ENCODE measurements at regions not wholly inside any gene's neighbourhood (a gene's known extent, or its start where the extent isn't known, plus 50 kb on each side); places are given as distances from the start of the nearest gene placed in this dataset.
A peak's percentile ranks its signal among the peaks of the same experiment; 100 is the strongest.

DNA sequence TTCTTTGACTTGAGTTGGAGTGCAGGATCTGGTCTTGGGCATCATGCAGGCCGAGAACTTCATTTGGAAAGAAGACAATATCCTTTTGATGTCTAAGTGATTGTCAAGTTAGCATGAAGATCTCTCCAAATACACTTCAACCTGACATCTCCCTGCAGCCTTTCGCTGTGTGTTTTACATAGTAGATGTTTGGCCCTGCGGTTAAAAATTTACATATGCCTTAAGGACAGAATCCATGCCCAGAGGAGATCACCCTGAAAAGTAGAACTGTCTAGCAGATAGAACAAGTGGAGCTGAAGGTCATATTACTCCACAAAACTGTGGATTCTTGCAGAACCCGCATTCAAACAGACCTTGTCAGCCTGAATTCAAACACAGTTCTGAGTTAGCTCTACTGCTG lies 409.9 kb downstream of the LPIN1 start:
- Histone ChIP-seq H3K4me1 (ENCODE audit: control insufficient read depth, insufficient read depth, low read length, poor library complexity, severe bottlenecking) (no peaks in the 10 kb centered on the region), H3K27ac (ENCODE audit: insufficient read depth, low read length, poor library complexity, severe bottlenecking) (no peak overlapping the region), H3K4me3 (ENCODE audit: low read depth, low read length) (no peak overlapping the region), H3K27me3 (ENCODE audit: control insufficient read depth, insufficient read depth, low read length) (no peaks in the 10 kb centered on the region), H3K9me3 (ENCODE audit: control insufficient read depth in 2 of 2, low read length in 2 of 2) (no peaks in the 10 kb centered on the region), H3K36me3 (ENCODE audit: control insufficient read depth, insufficient read depth, low read length) (no peaks in the 10 kb centered on the region)
- H3K4me1 Mint-ChIP-seq: peaks cover 0 to 2% (median 0%) of the 10 kb centered on the region in 4 donors
- H3K4me3 Mint-ChIP-seq: no peak overlapping the region
- H3K27ac Mint-ChIP-seq: peak overlapping the region in 1 of 3 donors; percentile 15
- H3K9me3 Mint-ChIP-seq: peaks cover 0 to 4% (median 0%) of the 10 kb centered on the region in 7 donors
- DNase-seq (no peak), ATAC-seq (ENCODE audit: low read depth in 2 of 2) (no peak)
- H3K36me3 Mint-ChIP-seq: peaks cover 4% of the 10 kb centered on the region
- H3K27me3 Mint-ChIP-seq: peaks cover 10% of the 10 kb centered on the region

DNA sequence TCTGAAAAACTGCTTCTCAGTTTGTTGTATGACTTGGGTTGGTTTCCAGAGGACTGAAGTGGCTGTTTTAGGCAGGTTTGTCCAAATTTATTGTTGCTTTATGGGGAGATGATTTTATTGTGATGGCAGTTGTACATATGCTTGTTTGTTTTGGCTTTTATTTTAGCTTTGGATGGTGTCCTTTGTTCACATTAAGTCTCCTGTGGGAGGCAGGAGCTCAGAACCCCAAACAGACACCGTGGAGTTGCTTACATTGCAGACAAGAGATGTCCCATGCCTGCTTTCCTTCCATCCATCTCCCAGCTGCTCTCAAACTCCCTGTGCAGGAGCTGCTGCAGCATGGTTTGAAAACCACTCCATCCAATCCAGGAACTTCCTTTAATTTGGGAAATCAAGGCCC lies 414.7 kb downstream of the LPIN1 start:
- H3K27ac Mint-ChIP-seq: no peak overlapping the region
- no peak overlapping the region for H3K4me3 Mint-ChIP-seq
- H3K4me1 ChIP-seq (ENCODE audit: control insufficient read depth, insufficient read depth, low read length, poor library complexity, severe bottlenecking): no peaks in the 10 kb centered on the region
- peaks cover 14% of the 10 kb centered on the region for H3K36me3 Mint-ChIP-seq
- no peaks in the 10 kb centered on the region for H3K36me3 ChIP-seq (ENCODE audit: control insufficient read depth, insufficient read depth, low read length)
- no peak overlapping the region for H3K4me3 ChIP-seq (ENCODE audit: low read depth, low read length)
- H3K27ac ChIP-seq (ENCODE audit: insufficient read depth, low read length, poor library complexity, severe bottlenecking): no peak overlapping the region
- no peaks in the 10 kb centered on the region for H3K27me3 ChIP-seq (ENCODE audit: control insufficient read depth, insufficient read depth, low read length)
- peaks cover 10% of the 10 kb centered on the region for H3K27me3 Mint-ChIP-seq
- peaks cover 0 to 6% (median 0%) of the 10 kb centered on the region in 4 donors for H3K4me1 Mint-ChIP-seq
- H3K9me3 ChIP-seq (ENCODE audit: control insufficient read depth in 2 of 2, low read length in 2 of 2): no peaks in the 10 kb centered on the region
- no peak for DNase-seq
- ATAC-seq (ENCODE audit: low read depth in 2 of 2): no peak
- peaks cover 0 to 6% (median 0%) of the 10 kb centered on the region in 7 donors for H3K9me3 Mint-ChIP-seq

DNA sequence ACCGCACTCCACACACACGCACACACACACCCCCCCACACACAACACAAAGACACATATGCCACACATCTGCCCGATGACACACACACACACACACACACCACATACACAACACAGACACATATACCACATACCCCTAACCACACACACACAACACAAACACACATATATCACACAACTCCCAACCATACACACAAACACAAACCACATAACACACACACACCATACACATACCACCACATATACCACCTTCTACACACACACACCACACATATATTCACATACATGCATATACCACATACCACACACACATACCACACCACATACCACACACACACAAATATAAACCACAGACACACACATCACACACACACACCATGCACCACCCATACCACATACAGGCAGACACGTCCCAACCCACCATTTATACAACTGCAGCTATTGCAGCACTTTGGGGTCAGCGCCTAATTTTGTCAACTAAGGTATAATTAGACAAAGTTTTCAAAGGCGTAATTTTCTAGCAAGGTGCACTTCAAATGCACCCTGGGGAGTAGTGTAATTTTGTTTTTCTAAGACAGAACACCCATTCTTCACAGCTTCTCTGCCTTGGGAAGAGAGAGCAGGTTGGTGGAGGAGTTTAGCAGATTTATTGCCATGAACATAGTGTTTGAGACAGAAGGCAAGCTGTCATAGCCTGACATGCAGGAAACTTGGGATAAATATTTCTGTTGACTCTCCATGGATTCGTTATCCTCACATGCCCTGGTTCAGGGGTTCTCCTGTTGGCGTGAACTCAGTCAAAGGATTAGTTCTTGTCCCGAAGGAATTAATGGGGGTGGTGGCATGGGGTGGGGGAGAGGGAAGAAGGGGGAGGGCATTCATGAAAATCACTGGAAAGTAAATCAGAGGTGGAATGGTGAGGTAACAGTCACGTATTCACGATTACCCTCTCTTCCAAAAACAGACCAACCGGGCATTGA lies 416.1 kb downstream of the LPIN1 start:
- H3K4me3 ChIP-seq (ENCODE audit: low read depth, low read length): no peak overlapping the region
- Mint-ChIP-seq H3K27me3 (peaks cover 10% of the 10 kb centered on the region), H3K27ac (peak overlapping the region in 1 of 3 donors; percentile 24), H3K4me3 (no peak overlapping the region), H3K4me1 (peaks cover 0 to 6% (median 0%) of the 10 kb centered on the region in 4 donors), H3K9me3 (peaks cover 0 to 6% (median 0%) of the 10 kb centered on the region in 7 donors), H3K36me3 (peaks cover 14% of the 10 kb centered on the region)
- H3K4me1 ChIP-seq (ENCODE audit: control insufficient read depth, insufficient read depth, low read length, poor library complexity, severe bottlenecking): no peaks in the 10 kb centered on the region
- no peaks in the 10 kb centered on the region for H3K36me3 ChIP-seq (ENCODE audit: control insufficient read depth, insufficient read depth, low read length)
- H3K9me3 ChIP-seq (ENCODE audit: control insufficient read depth in 2 of 2, low read length in 2 of 2): no peaks in the 10 kb centered on the region
- H3K27ac ChIP-seq (ENCODE audit: insufficient read depth, low read length, poor library complexity, severe bottlenecking): no peak overlapping the region
- no peaks in the 10 kb centered on the region for H3K27me3 ChIP-seq (ENCODE audit: control insufficient read depth, insufficient read depth, low read length)
- DNase-seq (no peak), ATAC-seq (ENCODE audit: low read depth in 2 of 2) (no peak)

GRCh38 chr2:12163866-12164265 lies 417.4 kb downstream of the LPIN1 start:
- Mint-ChIP-seq H3K9me3 (peaks cover 0 to 6% (median 0%) of the 10 kb centered on the region in 7 donors), H3K36me3 (peaks cover 14% of the 10 kb centered on the region), H3K4me1 (peaks cover 0 to 15% (median 2%) of the 10 kb centered on the region in 4 donors), H3K4me3 (no peak overlapping the region), H3K27me3 (peaks cover 6% of the 10 kb centered on the region), H3K27ac (peak overlapping the region in 1 of 3 donors; percentile 23)
- H3K27ac ChIP-seq (ENCODE audit: insufficient read depth, low read length, poor library complexity, severe bottlenecking): no peak overlapping the region
- H3K9me3 ChIP-seq (ENCODE audit: control insufficient read depth in 2 of 2, low read length in 2 of 2): no peaks in the 10 kb centered on the region
- no peak overlapping the region for H3K4me3 ChIP-seq (ENCODE audit: low read depth, low read length)
- H3K4me1 ChIP-seq (ENCODE audit: control insufficient read depth, insufficient read depth, low read length, poor library complexity, severe bottlenecking): no peaks in the 10 kb centered on the region
- DNase-seq: no peak
- H3K27me3 ChIP-seq (ENCODE audit: control insufficient read depth, insufficient read depth, low read length): no peaks in the 10 kb centered on the region
- H3K36me3 ChIP-seq (ENCODE audit: control insufficient read depth, insufficient read depth, low read length): no peaks in the 10 kb centered on the region
- ATAC-seq (ENCODE audit: low read depth in 2 of 2): no peak

- no peak overlapping the region for H3K27ac Mint-ChIP-seq
- no peak for ATAC-seq (ENCODE audit: low read depth in 2 of 2)
- H3K4me3 ChIP-seq (ENCODE audit: low read depth, low read length): no peak overlapping the region
- H3K4me1 ChIP-seq (ENCODE audit: control insufficient read depth, insufficient read depth, low read length, poor library complexity, severe bottlenecking): peaks cover 1% of the 10 kb centered on the region
- H3K9me3 Mint-ChIP-seq: peaks cover 0 to 4% (median 0%) of the 10 kb centered on the region in 7 donors
- H3K4me3 Mint-ChIP-seq: no peak overlapping the region
- H3K27ac ChIP-seq (ENCODE audit: insufficient read depth, low read length, poor library complexity, severe bottlenecking): no peak overlapping the region
- no peak for DNase-seq
- peaks cover 14% of the 10 kb centered on the region for H3K36me3 Mint-ChIP-seq
- no peaks in the 10 kb centered on the region for H3K27me3 ChIP-seq (ENCODE audit: control insufficient read depth, insufficient read depth, low read length)
- no peaks in the 10 kb centered on the region for H3K9me3 ChIP-seq (ENCODE audit: control insufficient read depth in 2 of 2, low read length in 2 of 2)
- H3K27me3 Mint-ChIP-seq: peaks cover 4% of the 10 kb centered on the region
- H3K36me3 ChIP-seq (ENCODE audit: control insufficient read depth, insufficient read depth, low read length): no peaks in the 10 kb centered on the region
- peaks cover 0 to 23% (median 2%) of the 10 kb centered on the region in 4 donors for H3K4me1 Mint-ChIP-seq
Observed at GRCh38 chr2:12164689-12165088, 418.3 kb downstream of the LPIN1 start.

DNA sequence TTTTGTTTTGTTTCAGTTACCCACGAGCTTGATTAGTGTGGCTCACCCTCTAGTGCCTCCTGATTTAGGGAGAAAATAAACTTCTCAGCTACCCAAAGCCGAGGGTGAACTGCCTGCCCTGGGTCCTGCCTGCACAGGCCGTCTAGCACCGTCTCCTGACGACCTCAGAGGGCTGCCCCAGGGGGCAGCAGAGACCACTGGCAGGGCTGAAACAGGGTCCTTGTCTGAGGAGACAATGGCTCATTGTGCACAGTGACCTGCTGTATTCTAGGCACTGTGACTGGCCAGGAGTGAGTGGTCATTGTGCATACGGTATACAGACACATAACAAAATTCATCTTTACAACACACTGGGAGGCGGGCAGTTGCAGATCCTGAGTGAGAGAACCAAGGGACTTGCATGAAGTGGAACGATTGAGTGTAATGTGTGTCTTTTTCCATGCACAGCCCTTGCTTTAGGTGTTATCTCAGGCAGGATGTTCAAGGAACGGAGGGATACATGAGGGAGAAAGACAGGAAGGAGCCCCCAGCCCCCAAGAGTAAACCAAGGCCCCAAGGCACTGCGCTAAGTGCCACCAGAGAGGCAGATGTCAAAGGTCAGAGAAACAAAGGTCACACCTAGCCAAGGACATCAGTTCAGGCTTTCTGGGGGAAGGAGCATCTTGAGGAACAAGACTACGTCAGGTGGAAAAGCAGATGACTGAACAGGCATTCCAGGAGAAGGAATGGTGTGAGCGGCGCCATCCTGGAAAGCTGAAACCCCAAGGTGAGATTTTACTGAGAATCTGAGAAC lies 421.3 kb downstream of the LPIN1 start:
- no peak for DNase-seq
- H3K27ac Mint-ChIP-seq: peak overlapping the region in 1 of 3 donors; percentile 68

DNA sequence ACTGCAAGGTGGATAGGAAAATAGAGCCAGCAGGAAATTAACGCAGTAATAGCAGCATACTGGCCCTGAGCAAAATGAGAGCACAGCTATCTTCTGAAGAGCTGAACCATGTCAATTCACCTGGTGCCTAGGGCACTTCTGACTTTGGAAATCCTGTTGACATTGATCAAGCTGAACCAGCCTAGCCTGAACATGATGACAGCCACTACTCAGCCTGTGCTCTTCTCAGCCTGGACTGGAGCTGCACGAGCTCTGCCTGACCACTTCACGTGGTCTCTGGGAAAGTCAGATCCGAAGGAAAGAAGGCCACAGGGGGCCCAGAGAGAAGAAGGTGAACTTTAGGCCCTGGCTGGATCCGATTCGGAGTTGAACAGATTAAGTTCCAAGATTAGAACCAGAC lies 421.9 kb downstream of the LPIN1 start:
- H3K27me3 Mint-ChIP-seq: no peaks in the 10 kb centered on the region
- peaks cover 0 to 37% (median 2%) of the 10 kb centered on the region in 4 donors for H3K4me1 Mint-ChIP-seq
- ATAC-seq (ENCODE audit: low read depth in 2 of 2): no peak
- H3K36me3 Mint-ChIP-seq: peaks cover 6% of the 10 kb centered on the region
- Histone ChIP-seq H3K36me3 (ENCODE audit: control insufficient read depth, insufficient read depth, low read length) (no peaks in the 10 kb centered on the region), H3K4me1 (ENCODE audit: control insufficient read depth, insufficient read depth, low read length, poor library complexity, severe bottlenecking) (peaks cover 6% of the 10 kb centered on the region), H3K27ac (ENCODE audit: insufficient read depth, low read length, poor library complexity, severe bottlenecking) (no peak overlapping the region), H3K9me3 (ENCODE audit: control insufficient read depth in 2 of 2, low read length in 2 of 2) (no peaks in the 10 kb centered on the region), H3K4me3 (ENCODE audit: low read depth, low read length) (no peak overlapping the region), H3K27me3 (ENCODE audit: control insufficient read depth, insufficient read depth, low read length) (peaks cover 2% of the 10 kb centered on the region)
- H3K4me3 Mint-ChIP-seq: no peak overlapping the region
- peak overlapping the region in 2 of 3 donors; percentile 68 for H3K27ac Mint-ChIP-seq
- DNase-seq: no peak
- peaks cover 0 to 1% (median 0%) of the 10 kb centered on the region in 7 donors for H3K9me3 Mint-ChIP-seq

More for the DNA sequence above, 421.3 kb downstream of the LPIN1 start:
- Histone ChIP-seq H3K4me1 (ENCODE audit: control insufficient read depth, insufficient read depth, low read length, poor library complexity, severe bottlenecking) (peaks cover 6% of the 10 kb centered on the region), H3K36me3 (ENCODE audit: control insufficient read depth, insufficient read depth, low read length) (no peaks in the 10 kb centered on the region), H3K4me3 (ENCODE audit: low read depth, low read length) (no peak overlapping the region), H3K27ac (ENCODE audit: insufficient read depth, low read length, poor library complexity, severe bottlenecking) (no peak overlapping the region), H3K9me3 (ENCODE audit: control insufficient read depth in 2 of 2, low read length in 2 of 2) (no peaks in the 10 kb centered on the region), H3K27me3 (ENCODE audit: control insufficient read depth, insufficient read depth, low read length) (no peaks in the 10 kb centered on the region)
- peaks cover 6% of the 10 kb centered on the region for H3K36me3 Mint-ChIP-seq
- H3K9me3 Mint-ChIP-seq: peaks cover 0 to 1% (median 0%) of the 10 kb centered on the region in 7 donors
- H3K4me3 Mint-ChIP-seq: no peak overlapping the region
- no peak for ATAC-seq (ENCODE audit: low read depth in 2 of 2)
- H3K27me3 Mint-ChIP-seq: no peaks in the 10 kb centered on the region
- H3K4me1 Mint-ChIP-seq: peaks cover 0 to 35% (median 2%) of the 10 kb centered on the region in 4 donors

Data from CD4-positive, CD25-positive, alpha-beta regulatory T cell (primary cell).